ENCODE measurements at regions not wholly inside any gene's neighbourhood (a gene's known extent, or its start where the extent isn't known, plus 50 kb on each side); places are given as distances from the start of the nearest gene placed in this dataset.

DNA sequence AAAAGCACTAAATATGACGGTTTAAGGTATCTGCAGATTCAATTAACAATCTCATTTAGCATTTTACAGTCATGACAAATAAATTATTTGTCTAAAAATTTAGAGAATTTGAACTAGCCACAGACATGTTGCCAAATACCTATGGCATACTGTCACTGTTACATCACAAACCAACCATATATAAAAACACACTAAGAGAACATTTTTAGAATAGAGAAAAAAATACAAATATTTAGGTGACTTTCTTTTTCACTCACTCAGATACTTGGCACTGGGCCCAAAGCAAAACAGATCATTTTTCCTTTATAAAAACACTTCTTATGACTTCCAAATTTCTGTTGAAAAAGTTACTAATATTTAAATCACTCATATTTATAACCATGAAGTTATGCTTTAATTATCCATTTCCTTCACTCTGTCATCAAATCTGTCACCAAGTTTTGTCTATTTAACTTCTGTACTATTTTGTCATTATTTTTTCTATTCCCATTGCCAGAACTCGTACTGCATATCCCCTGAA lies 644.7 kb downstream of the OTOL1 start:
- DNase-seq, result no peak
- CTCF ChIA-PET, result no interaction called here
- Mint-ChIP-seq H3K36me3 (ENCODE audit: insufficient read depth, unreplicated experiment) (no peaks in the 10 kb centered on the region), H3K9me3 (ENCODE audit: unreplicated experiment) (no peaks in the 10 kb centered on the region), H3K27me3 (ENCODE audit: insufficient read depth, unreplicated experiment) (no peaks in the 10 kb centered on the region), H3K4me3 (ENCODE audit: unreplicated experiment) (no peak overlapping the region), H3K4me1 (ENCODE audit: low read depth, unreplicated experiment) (no peaks in the 10 kb centered on the region), H3K27ac (ENCODE audit: unreplicated experiment) (no peak overlapping the region)
- Histone ChIP-seq H3K4me1 (no peaks in the 10 kb centered on the region), H3K4me3 (ENCODE audit: low read depth, low read length) (no peak overlapping the region), H3K27me3 (replicated peaks; ENCODE audit: control insufficient read depth, insufficient read depth, low read length) (no peaks in the 10 kb centered on the region), H3K9me3 (no peaks in the 10 kb centered on the region), H3K36me3 (ENCODE audit: control insufficient read depth, insufficient read depth, low read length) (no peaks in the 10 kb centered on the region)
- no TSS peak for BruUV-seq (replicated peaks)
- POLR2A ChIA-PET, result no interaction called here
- TF ChIP-seq, protein P1, sequence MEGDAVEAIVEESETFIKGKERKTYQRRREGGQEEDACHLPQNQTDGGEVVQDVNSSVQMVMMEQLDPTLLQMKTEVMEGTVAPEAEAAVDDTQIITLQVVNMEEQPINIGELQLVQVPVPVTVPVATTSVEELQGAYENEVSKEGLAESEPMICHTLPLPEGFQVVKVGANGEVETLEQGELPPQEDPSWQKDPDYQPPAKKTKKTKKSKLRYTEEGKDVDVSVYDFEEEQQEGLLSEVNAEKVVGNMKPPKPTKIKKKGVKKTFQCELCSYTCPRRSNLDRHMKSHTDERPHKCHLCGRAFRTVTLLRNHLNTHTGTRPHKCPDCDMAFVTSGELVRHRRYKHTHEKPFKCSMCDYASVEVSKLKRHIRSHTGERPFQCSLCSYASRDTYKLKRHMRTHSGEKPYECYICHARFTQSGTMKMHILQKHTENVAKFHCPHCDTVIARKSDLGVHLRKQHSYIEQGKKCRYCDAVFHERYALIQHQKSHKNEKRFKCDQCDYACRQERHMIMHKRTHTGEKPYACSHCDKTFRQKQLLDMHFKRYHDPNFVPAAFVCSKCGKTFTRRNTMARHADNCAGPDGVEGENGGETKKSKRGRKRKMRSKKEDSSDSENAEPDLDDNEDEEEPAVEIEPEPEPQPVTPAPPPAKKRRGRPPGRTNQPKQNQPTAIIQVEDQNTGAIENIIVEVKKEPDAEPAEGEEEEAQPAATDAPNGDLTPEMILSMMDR (IDR thresholded peaks at IDR 0.05; ENCODE audit: insufficient read depth in 1 of 2, low read depth in 1 of 2, low read length in 1 of 2, severe bottlenecking in 1 of 2, unreplicated experiment in 1 of 2), result no peak
- intact Hi-C loops (cut with micrococcal nuclease; ENCODE audit: unreplicated experiment), result no loop called here

- no peaks in the 10 kb centered on the region for H3K27me3 Mint-ChIP-seq (ENCODE audit: insufficient read depth, unreplicated experiment)
These were observed 645.9 kb downstream of the OTOL1 start for GRCh38 chr3:162142511-162142910.

GRCh38 chr3:162143180-162143579 lies 646.6 kb downstream of the OTOL1 start:
- no peaks in the 10 kb centered on the region for H3K36me3 ChIP-seq (ENCODE audit: control insufficient read depth, insufficient read depth, low read length)
- Mint-ChIP-seq H3K4me1 (ENCODE audit: low read depth, unreplicated experiment) (no peaks in the 10 kb centered on the region), H3K9me3 (ENCODE audit: unreplicated experiment) (no peaks in the 10 kb centered on the region), H3K36me3 (ENCODE audit: insufficient read depth, unreplicated experiment) (no peaks in the 10 kb centered on the region), H3K27ac (ENCODE audit: unreplicated experiment) (no peak overlapping the region), H3K4me3 (ENCODE audit: unreplicated experiment) (no peak overlapping the region), H3K27me3 (ENCODE audit: insufficient read depth, unreplicated experiment) (no peaks in the 10 kb centered on the region)
- DNase-seq, result no peak
- intact Hi-C loops (cut with micrococcal nuclease; ENCODE audit: unreplicated experiment), result no loop called here
- H3K9me3 ChIP-seq, result no peaks in the 10 kb centered on the region
- TF ChIP-seq, protein P1 (IDR thresholded peaks at IDR 0.05; ENCODE audit: insufficient read depth in 1 of 2, low read depth in 1 of 2, low read length in 1 of 2, severe bottlenecking in 1 of 2, unreplicated experiment in 1 of 2), result no peak
- H3K27me3 ChIP-seq (replicated peaks; ENCODE audit: control insufficient read depth, insufficient read depth, low read length), result no peaks in the 10 kb centered on the region
- ChIA-PET POLR2A (no interaction called here), CTCF (no interaction called here)
- no TSS peak for BruUV-seq (replicated peaks)
- H3K4me1 ChIP-seq, result no peaks in the 10 kb centered on the region
- H3K4me3 ChIP-seq (ENCODE audit: low read depth, low read length), result no peak overlapping the region

More at GRCh38 chr3:162142511-162142910, 645.9 kb downstream of the OTOL1 start:
- intact Hi-C loops (cut with micrococcal nuclease; ENCODE audit: unreplicated experiment), result no loop called here
- Mint-ChIP-seq H3K27ac (ENCODE audit: unreplicated experiment) (no peak overlapping the region), H3K36me3 (ENCODE audit: insufficient read depth, unreplicated experiment) (no peaks in the 10 kb centered on the region), H3K4me3 (ENCODE audit: unreplicated experiment) (no peak overlapping the region), H3K4me1 (ENCODE audit: low read depth, unreplicated experiment) (no peaks in the 10 kb centered on the region), H3K9me3 (ENCODE audit: unreplicated experiment) (no peaks in the 10 kb centered on the region)
- BruUV-seq (replicated peaks), result no TSS peak
- CTCF ChIA-PET, result no interaction called here
- DNase-seq, result no peak
- H3K4me3 ChIP-seq (ENCODE audit: low read depth, low read length), result no peak overlapping the region
- H3K9me3 ChIP-seq, result no peaks in the 10 kb centered on the region
- H3K4me1 ChIP-seq, result no peaks in the 10 kb centered on the region
- TF ChIP-seq, protein P1 (IDR thresholded peaks at IDR 0.05; ENCODE audit: insufficient read depth in 1 of 2, low read depth in 1 of 2, low read length in 1 of 2, severe bottlenecking in 1 of 2, unreplicated experiment in 1 of 2), result no peak
- H3K27me3 ChIP-seq (replicated peaks; ENCODE audit: control insufficient read depth, insufficient read depth, low read length), result no peaks in the 10 kb centered on the region
- H3K36me3 ChIP-seq (ENCODE audit: control insufficient read depth, insufficient read depth, low read length), result no peaks in the 10 kb centered on the region
- POLR2A ChIA-PET, result no interaction called here
